ENCODE measurements at regions not wholly inside any gene's neighbourhood (a gene's known extent, or its start where the extent isn't known, plus 50 kb on each side); places are given as distances from the start of the nearest gene placed in this dataset.

DNA sequence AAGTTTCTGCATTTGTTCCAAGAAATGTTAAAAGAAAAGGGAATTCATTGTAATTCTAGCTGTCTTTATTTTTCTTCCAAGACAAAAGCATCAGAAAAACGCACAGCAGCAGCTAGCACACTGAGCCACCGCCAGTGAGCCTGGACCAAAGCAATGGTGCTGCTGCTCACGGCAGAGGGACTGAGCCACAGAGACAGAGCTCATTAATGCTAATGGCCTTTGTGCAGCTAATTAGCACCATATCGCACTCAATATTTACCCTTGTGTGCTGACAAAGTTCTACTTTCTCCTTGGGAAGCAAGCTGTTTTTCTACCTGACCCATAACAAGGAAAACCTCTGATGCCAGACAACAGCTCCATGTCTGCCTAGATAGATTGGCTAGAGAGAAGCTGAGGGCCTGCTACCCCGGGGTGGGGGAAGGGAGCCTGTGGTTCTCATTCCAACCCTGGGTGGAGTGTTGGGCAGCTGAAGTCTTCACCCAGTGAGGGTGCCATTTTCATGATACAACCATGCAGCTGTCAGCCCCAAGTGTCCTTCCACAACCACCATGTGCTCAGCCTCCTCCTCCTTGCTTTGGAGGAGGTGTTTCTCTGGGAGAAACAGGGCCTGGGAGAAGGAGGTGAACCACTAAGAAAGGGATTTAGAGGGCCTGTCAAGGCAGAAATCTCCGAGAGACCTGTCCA is 131.1 kb upstream of the NCAM1 start:
- TF ChIP-seq, protein P1, sequence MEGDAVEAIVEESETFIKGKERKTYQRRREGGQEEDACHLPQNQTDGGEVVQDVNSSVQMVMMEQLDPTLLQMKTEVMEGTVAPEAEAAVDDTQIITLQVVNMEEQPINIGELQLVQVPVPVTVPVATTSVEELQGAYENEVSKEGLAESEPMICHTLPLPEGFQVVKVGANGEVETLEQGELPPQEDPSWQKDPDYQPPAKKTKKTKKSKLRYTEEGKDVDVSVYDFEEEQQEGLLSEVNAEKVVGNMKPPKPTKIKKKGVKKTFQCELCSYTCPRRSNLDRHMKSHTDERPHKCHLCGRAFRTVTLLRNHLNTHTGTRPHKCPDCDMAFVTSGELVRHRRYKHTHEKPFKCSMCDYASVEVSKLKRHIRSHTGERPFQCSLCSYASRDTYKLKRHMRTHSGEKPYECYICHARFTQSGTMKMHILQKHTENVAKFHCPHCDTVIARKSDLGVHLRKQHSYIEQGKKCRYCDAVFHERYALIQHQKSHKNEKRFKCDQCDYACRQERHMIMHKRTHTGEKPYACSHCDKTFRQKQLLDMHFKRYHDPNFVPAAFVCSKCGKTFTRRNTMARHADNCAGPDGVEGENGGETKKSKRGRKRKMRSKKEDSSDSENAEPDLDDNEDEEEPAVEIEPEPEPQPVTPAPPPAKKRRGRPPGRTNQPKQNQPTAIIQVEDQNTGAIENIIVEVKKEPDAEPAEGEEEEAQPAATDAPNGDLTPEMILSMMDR (IDR thresholded peaks at IDR 0.05; ENCODE audit: insufficient read depth, low read depth, low read length) = no peak
- DNase-seq (ENCODE audit: low read depth) = no peak
- H3K4me3 ChIP-seq (ENCODE audit: low read depth, low read length) = no peak overlapping the region

DNA sequence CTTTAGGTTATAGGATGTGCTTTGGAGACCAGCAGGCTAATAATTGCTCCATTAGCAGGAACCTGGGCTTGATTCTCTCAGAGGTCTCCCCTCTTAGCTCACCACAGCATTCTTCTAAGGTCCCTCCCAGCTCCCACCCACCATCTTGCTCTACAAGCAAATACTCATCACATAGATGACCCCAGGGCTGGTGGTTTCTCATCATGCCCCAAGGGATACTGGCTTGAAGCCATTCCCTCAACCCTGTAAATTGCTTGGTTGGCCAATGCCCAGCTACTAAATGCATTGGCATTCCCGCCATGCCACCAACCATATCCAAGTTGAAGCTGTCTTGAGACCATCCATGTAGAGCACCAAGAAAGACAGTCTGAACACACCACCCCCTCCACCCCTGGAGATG is 130.2 kb upstream of the NCAM1 start:
- TF ChIP-seq, protein P1 (IDR thresholded peaks at IDR 0.05; ENCODE audit: insufficient read depth, low read depth, low read length) = no peak
- no peak for DNase-seq (ENCODE audit: low read depth)
- no peak overlapping the region for H3K4me3 ChIP-seq (ENCODE audit: low read depth, low read length)

DNA sequence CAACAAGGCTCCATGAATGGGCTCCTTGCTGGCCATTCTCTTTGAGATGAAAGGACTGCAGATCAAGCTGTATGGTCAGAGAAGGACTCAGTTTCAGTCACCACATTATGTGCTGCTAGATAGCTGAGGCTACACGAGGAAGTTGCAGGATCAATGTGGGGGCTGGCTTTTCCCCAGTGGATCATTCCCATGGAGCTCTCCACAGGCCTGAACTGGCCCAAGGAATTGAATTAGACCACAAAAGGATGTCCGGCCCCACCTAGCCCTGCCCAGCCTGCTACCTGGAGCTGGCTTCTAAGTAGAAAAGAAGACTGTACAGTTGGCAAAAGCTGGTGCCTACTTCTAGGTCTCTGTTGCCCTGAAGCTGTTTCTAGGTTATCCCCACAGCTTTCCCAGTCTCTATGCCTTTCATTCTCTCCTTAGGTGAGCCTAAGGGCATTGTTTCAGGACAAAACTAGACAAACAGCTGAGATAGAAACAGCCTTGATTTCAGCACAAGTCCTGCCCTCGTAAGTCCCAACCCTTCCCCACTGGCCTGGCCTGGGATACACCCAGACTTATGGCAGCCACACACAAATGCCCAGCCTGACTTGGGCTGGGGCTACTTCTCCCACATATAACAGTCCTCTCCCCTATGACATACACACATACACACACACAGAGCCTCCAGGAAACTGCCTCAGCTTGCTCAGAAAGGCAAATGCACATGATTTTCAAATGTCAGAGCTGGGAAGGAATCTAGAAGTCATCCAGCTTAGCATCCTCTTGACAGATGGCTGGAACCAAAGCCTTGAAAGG is 129.1 kb upstream of the NCAM1 start:
- H3K4me3 ChIP-seq (ENCODE audit: low read depth, low read length) = no peak overlapping the region
- DNase-seq (ENCODE audit: low read depth) = no peak
- TF ChIP-seq, protein P1 (IDR thresholded peaks at IDR 0.05; ENCODE audit: insufficient read depth, low read depth, low read length) = no peak

DNA sequence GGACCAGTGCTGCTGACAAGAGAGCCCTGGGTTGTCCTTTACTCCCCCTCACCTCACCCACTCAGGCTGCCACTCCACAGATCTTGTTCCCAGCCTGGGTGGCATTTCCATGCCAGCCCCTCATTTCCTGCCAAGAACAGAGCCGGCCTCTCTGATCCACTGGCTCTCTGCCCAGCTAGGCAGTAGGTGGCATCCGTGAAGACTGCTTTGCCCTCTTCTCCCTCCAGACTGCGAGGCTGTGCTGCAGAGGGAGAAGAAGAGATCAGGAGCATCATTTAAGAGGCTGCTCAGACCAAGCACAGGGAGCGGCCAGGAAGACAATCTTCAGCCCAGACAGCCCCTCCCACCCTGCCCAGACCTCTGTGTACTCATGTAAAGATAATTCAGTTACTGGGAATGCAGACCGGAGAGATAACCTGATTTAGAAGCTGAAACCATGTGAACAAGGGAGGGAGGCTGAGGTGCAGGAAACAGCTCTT is 126.9 kb upstream of the NCAM1 start:
- no peak for DNase-seq (ENCODE audit: low read depth)

DNA sequence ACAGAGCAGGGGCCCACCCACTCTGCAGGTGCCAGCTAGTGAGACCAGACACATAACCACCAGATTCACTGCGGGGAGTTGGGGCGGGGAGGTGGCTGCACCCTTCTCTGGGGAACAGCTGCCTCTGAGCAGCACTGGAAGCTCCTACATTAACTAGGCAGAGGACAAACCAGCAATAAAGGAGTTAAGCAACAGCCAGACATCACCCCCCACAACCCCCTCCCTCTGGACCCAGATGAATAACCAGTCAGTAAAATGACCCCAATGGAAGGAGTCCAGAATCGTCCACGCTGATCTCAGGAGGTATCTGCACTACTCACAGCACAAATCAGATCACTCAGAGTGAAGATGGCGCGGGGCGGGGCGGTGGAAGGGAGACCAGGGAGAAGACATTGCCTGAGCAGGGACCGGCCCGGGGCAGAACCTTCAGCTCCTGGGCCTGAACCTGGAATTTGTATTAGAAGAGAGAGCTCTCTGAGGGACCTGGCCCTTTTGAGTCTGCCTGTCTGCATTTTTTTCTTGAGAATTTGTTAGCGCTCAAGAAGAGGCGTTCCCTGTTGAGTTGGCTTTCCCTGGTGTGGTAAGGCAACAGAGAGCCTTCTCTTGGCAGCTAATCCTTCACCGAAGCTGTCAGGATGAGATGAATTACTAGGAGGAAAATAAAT is 125.5 kb upstream of the NCAM1 start:
- H3K4me3 ChIP-seq (ENCODE audit: low read depth, low read length) = no peak overlapping the region
- no peak for DNase-seq (ENCODE audit: low read depth)
- TF ChIP-seq, protein P1 (IDR thresholded peaks at IDR 0.05; ENCODE audit: insufficient read depth, low read depth, low read length) = no peak

More for the DNA sequence above, 126.9 kb upstream of the NCAM1 start:
- no peak overlapping the region for H3K4me3 ChIP-seq (ENCODE audit: low read depth, low read length)
- TF ChIP-seq, protein P1 (IDR thresholded peaks at IDR 0.05; ENCODE audit: insufficient read depth, low read depth, low read length) = no peak

DNA sequence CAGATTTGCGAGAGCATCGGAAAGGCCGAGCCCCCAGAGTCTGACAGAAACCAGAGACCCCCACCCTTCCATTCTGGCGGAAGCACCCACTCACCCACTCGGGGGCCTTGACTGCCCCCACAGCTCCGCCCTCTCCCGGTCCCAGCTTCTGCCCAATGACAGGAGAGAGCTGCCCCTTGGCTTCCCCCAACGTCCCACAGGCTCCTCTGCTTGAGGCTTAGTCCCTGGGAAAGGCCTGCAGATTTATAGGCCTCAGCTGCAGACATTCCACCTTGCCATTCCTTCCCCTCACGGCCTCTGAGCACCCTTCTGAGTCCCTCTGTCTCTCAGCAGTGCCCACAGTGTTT is 125.0 kb upstream of the NCAM1 start:
- TF ChIP-seq, protein P1 (IDR thresholded peaks at IDR 0.05; ENCODE audit: insufficient read depth, low read depth, low read length) = no peak
- H3K4me3 ChIP-seq (ENCODE audit: low read depth, low read length) = no peak overlapping the region
- no peak for DNase-seq (ENCODE audit: low read depth)
